LNCaP clone FGC (cell line): ENCODE measurements at regions not wholly inside any gene's neighbourhood (a gene's known extent, or its start where the extent isn't known, plus 50 kb on each side); places are given as distances from the start of the nearest gene placed in this dataset.
A peak's percentile ranks its signal among the peaks of the same experiment; 100 is the strongest.
"Not testable (repeated sequence)": the region's sequence is repeated elsewhere in the genome, so short reads cannot be mapped to it uniquely, and the experiment has no call there.

ENCODE experiments used
- DNase-seq: peaks from one replicate; pipeline ENCODE4 v3.0.0-alpha.2; 2011; ENCODE audit warnings: low read depth
- H3K4me3 ChIP-seq: 2 replicates; pipeline ENCODE4 v1.5.1; 2011; ENCODE audit warnings: mild to moderate bottlenecking, low read depth, low read length, control low read depth
- CTCF ChIP-seq: IDR thresholded peaks from 2 replicates; pipeline ENCODE4 v1.5.1; 2012; ENCODE audit warnings: mild to moderate bottlenecking; ENCODE audit not compliant: control insufficient read depth, insufficient read depth; ENCODE audit errors: extremely low read depth

DNA sequence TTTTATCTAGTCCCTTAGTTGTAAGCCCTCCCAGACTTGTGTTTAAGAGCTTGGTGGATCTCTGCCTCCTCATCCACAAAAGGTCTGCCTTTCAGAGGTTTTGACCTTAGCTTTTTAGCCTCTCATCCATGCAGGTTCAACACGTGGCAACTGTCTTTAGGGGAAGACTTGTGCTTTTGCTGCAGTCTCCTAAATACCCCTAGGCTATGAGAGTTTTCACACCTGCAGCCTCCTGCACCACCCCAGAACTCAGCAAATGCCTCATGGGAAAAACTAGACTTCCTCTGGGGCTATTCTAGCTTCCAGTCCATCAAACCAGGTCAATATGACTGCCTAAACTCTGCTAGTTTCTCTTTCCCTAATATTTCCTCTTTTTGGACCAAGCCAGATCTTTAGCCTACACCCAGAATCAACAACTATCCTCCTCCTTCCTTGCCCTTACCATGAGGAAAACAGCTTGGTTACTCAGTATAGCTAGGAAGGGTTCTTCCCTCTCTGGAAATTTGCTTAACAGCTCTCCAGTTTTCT, 132.3 kb upstream of the RIOK3 start:
- no peak overlapping the region for H3K4me3 ChIP-seq
- no peak for DNase-seq
- TF ChIP-seq CTCF, result no peak

- DNase-seq, result no peak
- no peak overlapping the region for H3K4me3 ChIP-seq
- TF ChIP-seq CTCF, result no peak
Observed at GRCh38 chr18:23321996-23322395, 131.1 kb upstream of the RIOK3 start.

DNA sequence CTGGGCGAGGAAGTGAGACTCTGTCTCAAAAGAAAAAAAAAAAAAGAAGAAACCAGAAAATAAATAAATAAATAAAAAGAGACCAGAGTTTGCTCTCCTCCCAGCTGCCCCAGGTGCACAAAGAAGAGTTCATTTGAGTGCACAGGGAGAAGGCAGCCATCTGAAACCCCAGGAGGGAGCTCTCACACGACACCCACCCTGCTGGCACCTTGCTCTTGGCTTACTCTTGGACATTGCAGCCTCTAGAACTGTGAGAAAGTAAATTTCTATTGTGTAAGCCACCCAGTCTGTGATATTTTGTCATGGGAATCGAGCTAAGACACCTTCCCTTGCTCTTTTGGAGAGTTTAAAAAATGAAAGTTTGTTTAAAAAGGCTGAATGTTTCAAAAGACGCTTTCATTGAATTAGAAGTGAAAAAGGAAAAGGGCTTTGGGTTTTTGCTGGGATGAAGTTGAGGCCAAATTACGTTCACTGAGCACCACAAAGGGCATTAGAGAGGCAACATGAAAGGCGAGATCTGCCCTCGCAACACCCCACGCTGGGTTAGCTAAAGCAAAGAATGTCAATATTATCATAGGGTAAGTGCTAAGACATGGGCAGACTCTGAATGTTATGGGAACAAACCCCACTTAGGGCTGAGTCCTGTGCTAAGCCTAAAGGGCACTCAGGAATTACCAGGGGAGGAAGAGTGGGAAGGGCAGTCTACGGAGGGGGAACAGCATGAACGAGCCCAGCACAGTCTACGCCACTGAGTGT, 128.9 kb upstream of the RIOK3 start:
- no peak for DNase-seq
- no peak overlapping the region for H3K4me3 ChIP-seq
- TF ChIP-seq CTCF, result no peak

DNA sequence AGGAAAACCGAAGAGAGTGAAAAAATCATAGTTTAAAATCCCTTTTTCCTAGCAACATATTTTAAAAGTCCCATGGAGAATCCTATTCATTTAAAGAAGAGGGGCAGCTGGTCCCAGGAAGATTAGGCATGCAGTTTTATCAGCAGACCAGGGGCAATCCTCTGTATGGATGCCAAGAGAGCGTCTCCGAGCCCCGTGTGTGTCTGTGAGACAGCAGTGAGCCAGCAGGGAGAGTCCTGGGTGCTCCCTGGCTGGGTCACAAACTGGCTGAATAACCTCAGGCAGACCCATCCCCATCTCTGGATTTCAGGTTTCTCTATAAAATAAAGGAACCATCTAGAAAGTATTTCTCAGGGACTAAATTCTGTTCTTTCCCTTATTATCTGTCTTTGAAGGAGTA, 128.2 kb upstream of the RIOK3 start:
- no peak for DNase-seq
- H3K4me3 ChIP-seq, result no peak overlapping the region
- TF ChIP-seq CTCF, result no peak

DNA sequence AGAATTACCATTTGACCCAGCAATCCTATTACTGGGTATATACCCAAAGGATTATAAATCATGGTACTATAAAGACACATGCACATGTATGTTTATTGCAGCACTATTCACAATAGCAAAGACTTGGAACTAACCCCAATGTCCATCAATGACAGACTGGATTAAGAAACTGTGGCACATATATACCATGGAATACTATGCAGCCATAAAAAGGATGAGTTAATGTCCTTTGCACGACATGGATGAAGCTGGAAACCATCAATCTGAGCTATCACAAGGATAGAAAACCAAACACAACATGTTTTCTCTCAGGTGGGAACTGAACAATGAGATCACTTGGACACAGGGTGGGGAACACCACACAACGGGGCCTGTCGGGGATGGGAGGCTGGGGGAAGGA, 123.4 kb upstream of the RIOK3 start:
- not testable (repeated sequence) for H3K4me3 ChIP-seq

DNA sequence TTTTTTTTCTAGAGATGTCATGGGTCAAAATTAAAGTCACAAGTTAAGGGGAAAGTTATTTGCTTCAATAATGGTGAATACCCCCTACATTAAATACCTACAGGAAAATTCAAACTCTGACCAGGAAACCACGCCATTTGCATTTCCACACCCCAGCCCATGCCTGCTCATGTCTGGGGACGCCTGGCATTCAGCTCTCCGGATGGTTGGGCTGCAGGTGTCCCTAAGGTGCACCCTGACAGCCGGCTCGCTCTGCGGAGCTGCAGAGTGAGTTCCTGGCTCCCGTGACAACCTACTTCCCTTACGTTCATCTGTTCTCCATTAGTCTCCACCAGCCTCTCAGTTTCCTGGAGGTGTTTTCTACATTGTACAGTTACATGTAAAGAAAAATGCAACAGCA, 122.7 kb upstream of the RIOK3 start:
- DNase-seq, result no peak
- TF ChIP-seq CTCF, result no peak

More for the DNA sequence above, 123.4 kb upstream of the RIOK3 start:
- not testable (repeated sequence) for DNase-seq

DNA sequence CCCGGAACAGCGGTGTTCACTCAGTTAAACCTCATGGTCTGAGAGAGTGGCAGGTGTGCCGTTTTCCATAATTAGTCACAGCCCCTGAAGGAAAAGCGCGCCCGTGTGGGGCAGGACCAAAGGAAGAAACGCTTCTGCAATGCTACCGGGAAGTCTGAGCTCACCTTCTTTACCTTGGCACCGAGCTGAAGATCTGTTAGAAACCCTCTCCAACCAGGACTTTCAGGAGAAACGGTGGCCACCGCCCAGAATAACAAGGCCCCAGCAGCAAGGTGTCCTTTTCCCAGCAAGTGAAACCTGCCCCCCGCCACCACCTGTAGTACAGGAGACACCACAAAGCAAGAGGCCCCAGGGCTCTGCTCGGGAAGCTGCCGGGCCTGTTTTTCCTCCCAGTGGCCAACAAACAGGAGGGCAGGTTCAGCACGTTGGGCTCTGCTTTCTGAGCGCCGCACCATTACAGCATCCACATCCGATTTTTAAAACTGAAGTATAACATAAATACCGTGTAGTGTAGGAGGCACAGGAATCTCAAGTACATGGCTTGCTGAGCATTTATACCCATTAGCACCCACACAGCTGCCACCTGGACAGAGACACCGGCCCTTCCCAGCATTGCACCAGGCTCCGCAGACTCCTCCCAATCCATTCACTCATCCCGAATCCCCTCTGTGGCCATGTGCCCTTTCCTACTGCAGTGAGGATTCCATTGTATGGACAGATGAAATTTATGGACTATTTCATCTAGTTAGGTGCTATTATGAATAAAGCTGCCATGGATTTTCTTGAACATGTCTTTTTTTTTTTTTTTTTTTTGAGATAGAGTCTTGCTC, 121.8 kb upstream of the RIOK3 start:
- 0 out of 2 replicates have a peak, but pooled peaks have one; percentile 7 for TF ChIP-seq CTCF
- peak overlapping the region; percentile 46 for H3K4me3 ChIP-seq
- DNase-seq, result peak; percentile 92

More for the DNA sequence above, 122.7 kb upstream of the RIOK3 start:
- H3K4me3 ChIP-seq, result peak overlapping the region; percentile 46
